Vagina (tissue), 2 donors: ENCODE measurements at regions not wholly inside any gene's neighbourhood (a gene's known extent, or its start where the extent isn't known, plus 50 kb on each side); places are given as distances from the start of the nearest gene placed in this dataset.

ENCODE experiments used
- DNase-seq, 2 donors: peaks; one replicate each; pipeline ENCODE4 v3.0.0-alpha.2; 2017; ENCODE audit errors: extremely low spot score in 2 of 2
- H3K27ac ChIP-seq: fragments of 200-600 bp; sonication (generic); one replicate; pipeline ENCODE4 v1.5.1; 2019
- H3K27me3 ChIP-seq: fragments of 200-600 bp; sonication (generic); one replicate; pipeline ENCODE4 v1.5.1; 2019
- H3K36me3 ChIP-seq, 2 donors: fragments of 200-600 bp; sonication (generic); one replicate each; pipeline ENCODE4 v1.5.1; 2017 to 2019
- H3K4me1 ChIP-seq: fragments of 200-600 bp; sonication (generic); one replicate; pipeline ENCODE4 v1.5.1; 2019
- H3K4me3 ChIP-seq, 2 donors: fragments of 200-600 bp; sonication (generic); 1 replicate in 1 of 2; 2 replicates in 1 of 2; pipeline ENCODE4 v1.5.1; 2016 to 2019
- H3K9me3 ChIP-seq: fragments of 200-600 bp; sonication (generic); one replicate; pipeline ENCODE4 v1.5.1; 2019
- CTCF ChIP-seq, 3 experiments: fragments of 450-650 bp in 2 of 3; fragments of 200-600 bp in 1 of 3; sonication (generic) in 1 of 3; IDR thresholded peaks; one replicate each; pipeline ENCODE4 v1.5.1; 2017 to 2019; ENCODE audit warnings: antibody characterized with exemption in 3 of 3, mild to moderate bottlenecking in 2 of 3, moderate library complexity in 2 of 3
- POLR2A ChIP-seq, 2 donors: fragments of 450-650 bp; IDR thresholded peaks; one replicate each; pipeline ENCODE4 v1.6.1; 2017; ENCODE audit warnings: antibody characterized with exemption in 2 of 2, mild to moderate bottlenecking in 2 of 2, moderate library complexity in 2 of 2
- POLR2AphosphoS5 ChIP-seq, 2 donors: sonication (generic); formaldehyde crosslinking; IDR thresholded peaks; one replicate each; pipeline ENCODE4 v1.9.0; 2017; ENCODE audit warnings: antibody characterized with exemption in 2 of 2, mild to moderate bottlenecking in 2 of 2, low read depth in 1 of 2; ENCODE audit not compliant: insufficient read depth in 1 of 2
- intact Hi-C: fragments of 100-400 bp; cut with DNase I; formaldehyde crosslinking; loops from one replicate; pipeline ENCODE4 v1.15.1; 2023

DNA sequence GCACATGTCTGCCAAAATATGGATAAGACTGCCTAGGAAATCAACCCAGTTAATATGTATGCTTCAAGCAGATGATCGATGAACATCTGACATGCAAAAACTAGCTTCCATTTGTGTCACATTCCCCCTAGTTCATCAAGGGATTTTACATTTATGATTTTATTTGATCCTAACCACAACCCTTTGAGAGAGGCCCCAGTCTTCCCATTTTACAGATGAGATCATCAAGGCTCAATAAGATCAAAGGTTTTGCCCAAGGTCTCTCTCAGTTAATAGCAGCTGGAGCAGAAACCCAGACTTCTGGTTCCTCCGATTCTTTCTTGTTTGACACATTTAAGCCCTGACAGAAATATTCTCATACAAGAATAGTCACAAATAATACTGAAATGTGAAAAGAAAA is 107.7 kb upstream of the PPP2R5A start:
- no peaks in the 10 kb centered on the region for H3K4me1 ChIP-seq
- TF ChIP-seq POLR2A (IDR thresholded peaks at IDR 0.05) (no peak), POLR2AphosphoS5 (IDR thresholded peaks at IDR 0.05; ENCODE audit: insufficient read depth in 1 of 2, low read depth in 1 of 2) (no peak), CTCF (IDR thresholded peaks at IDR 0.05) (no peak)
- H3K27me3 ChIP-seq = no peaks in the 10 kb centered on the region
- DNase-seq = no peak
- no peak overlapping the region for H3K27ac ChIP-seq
- H3K36me3 ChIP-seq = no peaks in the 10 kb centered on the region
- H3K9me3 ChIP-seq = no peaks in the 10 kb centered on the region
- intact Hi-C loops = no loop called here
- H3K4me3 ChIP-seq = no peak overlapping the region

DNA sequence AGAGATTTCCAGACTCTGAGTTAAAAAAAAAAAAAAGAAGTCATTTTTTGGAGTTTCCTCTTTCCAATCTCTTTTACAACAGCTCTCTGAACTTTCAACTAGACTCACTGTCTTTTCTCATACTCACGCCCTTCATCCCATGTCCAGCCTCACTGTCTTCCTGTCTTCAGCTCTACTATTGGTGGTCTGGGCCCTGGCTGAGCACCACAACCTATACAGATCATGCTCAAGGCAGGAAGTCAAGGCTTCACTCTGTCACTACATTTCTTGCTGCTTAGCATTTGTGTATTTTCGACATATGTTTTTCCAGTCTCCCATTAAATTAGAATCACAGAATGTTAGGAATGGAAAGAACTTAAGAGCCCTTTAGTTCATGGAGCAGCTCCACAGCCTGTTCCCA is 106.4 kb upstream of the PPP2R5A start:
- H3K27me3 ChIP-seq = no peaks in the 10 kb centered on the region
- peaks cover 3% of the 10 kb centered on the region for H3K4me1 ChIP-seq
- intact Hi-C loops = no loop called here
- TF ChIP-seq POLR2AphosphoS5 (IDR thresholded peaks at IDR 0.05; ENCODE audit: insufficient read depth in 1 of 2, low read depth in 1 of 2) = no peak
- TF ChIP-seq POLR2A (IDR thresholded peaks at IDR 0.05) = no peak
- no peak for TF ChIP-seq CTCF (IDR thresholded peaks at IDR 0.05)
- no peak overlapping the region for H3K27ac ChIP-seq
- no peak overlapping the region for H3K4me3 ChIP-seq
- no peaks in the 10 kb centered on the region for H3K9me3 ChIP-seq
- DNase-seq = no peak
- H3K36me3 ChIP-seq = no peaks in the 10 kb centered on the region

DNA sequence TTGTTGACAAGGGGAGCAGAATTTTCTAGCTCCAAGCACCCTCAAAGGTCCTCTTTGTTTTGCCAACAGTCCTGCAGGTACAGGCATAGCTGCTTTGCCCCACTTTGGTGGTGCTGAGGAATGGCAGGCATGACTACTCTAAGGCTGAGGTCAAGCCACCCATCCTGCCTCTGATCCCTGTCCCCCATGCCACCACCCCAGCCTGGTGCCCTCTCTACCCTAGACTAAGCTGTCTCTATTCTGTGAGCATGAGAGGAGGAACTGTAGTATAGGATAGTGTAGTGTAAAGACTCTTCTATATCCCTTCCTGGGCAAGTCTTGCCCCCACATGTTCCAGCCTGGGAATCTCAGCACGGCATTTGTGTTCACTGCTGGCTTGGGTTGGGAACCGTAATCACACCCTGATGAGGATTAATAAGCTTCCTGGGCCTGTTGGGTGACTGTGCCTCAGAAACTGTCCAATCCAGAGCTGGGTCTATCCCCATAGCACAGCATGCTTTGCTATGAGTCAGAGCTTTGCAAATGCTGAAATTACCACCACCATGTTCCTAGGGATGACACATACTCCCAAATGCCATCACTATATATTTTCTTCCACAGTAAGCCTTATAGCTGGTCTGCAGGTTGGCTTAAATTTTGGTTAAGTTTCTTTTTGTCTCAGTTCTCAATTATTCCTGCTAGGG is 105.7 kb upstream of the PPP2R5A start:
- intact Hi-C loops = no loop called here
- Histone ChIP-seq H3K4me1 (peaks cover 3% of the 10 kb centered on the region), H3K4me3 (no peak overlapping the region), H3K27ac (no peak overlapping the region), H3K9me3 (no peaks in the 10 kb centered on the region), H3K27me3 (no peaks in the 10 kb centered on the region), H3K36me3 (no peaks in the 10 kb centered on the region)
- no peak for TF ChIP-seq POLR2A (IDR thresholded peaks at IDR 0.05)
- TF ChIP-seq POLR2AphosphoS5 (IDR thresholded peaks at IDR 0.05; ENCODE audit: insufficient read depth in 1 of 2, low read depth in 1 of 2) = peak in 1 of 2 donors; percentile 69
- no peak for TF ChIP-seq CTCF (IDR thresholded peaks at IDR 0.05)
- no peak for DNase-seq

GRCh38 chr1:212181015-212181882 is 104.0 kb upstream of the PPP2R5A start:
- Histone ChIP-seq H3K9me3 (no peaks in the 10 kb centered on the region), H3K4me1 (peaks cover 3% of the 10 kb centered on the region), H3K27me3 (no peaks in the 10 kb centered on the region), H3K4me3 (no peak overlapping the region), H3K36me3 (no peaks in the 10 kb centered on the region), H3K27ac (no peak overlapping the region)
- no peak for DNase-seq
- intact Hi-C loops = no loop called here
- TF ChIP-seq POLR2A (IDR thresholded peaks at IDR 0.05) (no peak), POLR2AphosphoS5 (IDR thresholded peaks at IDR 0.05; ENCODE audit: insufficient read depth in 1 of 2, low read depth in 1 of 2) (no peak), CTCF (IDR thresholded peaks at IDR 0.05) (no peak)

- intact Hi-C loops = no loop called here
- DNase-seq = no peak
- TF ChIP-seq CTCF (IDR thresholded peaks at IDR 0.05) = no peak
- TF ChIP-seq POLR2AphosphoS5 (IDR thresholded peaks at IDR 0.05; ENCODE audit: insufficient read depth in 1 of 2, low read depth in 1 of 2) = no peak
- TF ChIP-seq POLR2A (IDR thresholded peaks at IDR 0.05) = no peak
- no peaks in the 10 kb centered on the region for H3K27me3 ChIP-seq
- no peaks in the 10 kb centered on the region for H3K9me3 ChIP-seq
- no peaks in the 10 kb centered on the region for H3K36me3 ChIP-seq
- H3K4me1 ChIP-seq = peaks cover 3% of the 10 kb centered on the region
- no peak overlapping the region for H3K4me3 ChIP-seq
- no peak overlapping the region for H3K27ac ChIP-seq
Measured at GRCh38 chr1:212182171-212182570, 103.0 kb upstream of the PPP2R5A start.
